ENCODE measurements at regions not wholly inside any gene's neighbourhood (a gene's known extent, or its start where the extent isn't known, plus 50 kb on each side); places are given as distances from the start of the nearest gene placed in this dataset.

- TF ChIP-seq EHMT2 (IDR thresholded peaks at IDR 0.05; ENCODE audit: borderline replicate concordance, low read depth, low read length) (no peak), CHD4 (IDR thresholded peaks at IDR 0.05; ENCODE audit: borderline replicate concordance, low read length) (no peak), ZNF580 (CRISPR knock-in tag; IDR thresholded peaks at IDR 0.05; ENCODE audit: borderline replicate concordance, low read depth) (peak; percentile 22; the same call in 1 of the 2 replicates), HNF1B (CRISPR knock-in tag; IDR thresholded peaks at IDR 0.05) (no peak), ZNF326 (CRISPR knock-in tag; IDR thresholded peaks at IDR 0.05; ENCODE audit: borderline replicate concordance) (no peak), SP1 (IDR thresholded peaks at IDR 0.05) (no peak), SP1 (CRISPR knock-in tag; IDR thresholded peaks at IDR 0.05) (no peak), ZNF629 (CRISPR knock-in tag; conservative IDR thresholded peaks at IDR 0.05) (no peak), AGO1 (IDR thresholded peaks at IDR 0.05; ENCODE audit: low read depth, low read length, poor library complexity, severe bottlenecking) (no peak), ZFYVE20 (CRISPR knock-in tag; IDR thresholded peaks at IDR 0.05; ENCODE audit: borderline replicate concordance, low read depth) (no peak), ZNF512B (CRISPR knock-in tag; IDR thresholded peaks at IDR 0.05; ENCODE audit: borderline replicate concordance) (no peak), HIC2 (CRISPR knock-in tag; IDR thresholded peaks at IDR 0.05; ENCODE audit: low read depth) (no peak), ZNF337 (CRISPR knock-in tag; IDR thresholded peaks at IDR 0.05; ENCODE audit: borderline replicate concordance, low read depth) (no peak), ZNF574 (CRISPR knock-in tag; IDR thresholded peaks at IDR 0.05) (no peak)
Observed at GRCh38 chr1:19010995-19011844, 54.7 kb upstream of the IFFO2 start (continued).

Measured in HepG2 (cell line).